GM12874 (cell line): ENCODE measurements at regions not wholly inside any gene's neighbourhood (a gene's known extent, or its start where the extent isn't known, plus 50 kb on each side); places are given as distances from the start of the nearest gene placed in this dataset.

Experiments used
- TF ChIP-seq, protein P1 (sequence below): IDR thresholded peaks from 2 replicates; pipeline ENCODE4 v1.5.1; 2011; ENCODE audit warnings: low read depth, mild to moderate bottlenecking, control low read depth, low read length, moderate library complexity; ENCODE audit not compliant: insufficient read depth

DNA sequence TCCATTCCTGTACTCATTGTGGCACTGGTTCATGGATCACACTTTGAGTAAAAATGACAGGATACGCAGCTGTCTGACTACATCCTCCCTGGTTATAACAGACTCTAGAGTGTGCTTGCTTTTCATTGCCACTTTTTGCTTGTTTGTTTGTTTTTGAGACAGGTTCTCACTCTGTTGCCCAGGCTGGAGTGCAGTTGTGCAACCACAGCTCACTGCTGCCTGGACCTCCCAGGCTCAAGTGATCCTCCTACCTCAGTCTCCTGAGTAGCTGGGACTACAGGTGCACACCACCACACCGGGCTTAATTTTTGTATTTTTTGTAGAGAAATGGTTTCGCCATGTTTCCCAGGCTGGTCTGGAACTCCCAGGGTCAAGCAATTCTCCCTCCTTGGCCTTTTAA is 89.3 kb upstream of the ROBO2 start:
- TF ChIP-seq, protein P1, sequence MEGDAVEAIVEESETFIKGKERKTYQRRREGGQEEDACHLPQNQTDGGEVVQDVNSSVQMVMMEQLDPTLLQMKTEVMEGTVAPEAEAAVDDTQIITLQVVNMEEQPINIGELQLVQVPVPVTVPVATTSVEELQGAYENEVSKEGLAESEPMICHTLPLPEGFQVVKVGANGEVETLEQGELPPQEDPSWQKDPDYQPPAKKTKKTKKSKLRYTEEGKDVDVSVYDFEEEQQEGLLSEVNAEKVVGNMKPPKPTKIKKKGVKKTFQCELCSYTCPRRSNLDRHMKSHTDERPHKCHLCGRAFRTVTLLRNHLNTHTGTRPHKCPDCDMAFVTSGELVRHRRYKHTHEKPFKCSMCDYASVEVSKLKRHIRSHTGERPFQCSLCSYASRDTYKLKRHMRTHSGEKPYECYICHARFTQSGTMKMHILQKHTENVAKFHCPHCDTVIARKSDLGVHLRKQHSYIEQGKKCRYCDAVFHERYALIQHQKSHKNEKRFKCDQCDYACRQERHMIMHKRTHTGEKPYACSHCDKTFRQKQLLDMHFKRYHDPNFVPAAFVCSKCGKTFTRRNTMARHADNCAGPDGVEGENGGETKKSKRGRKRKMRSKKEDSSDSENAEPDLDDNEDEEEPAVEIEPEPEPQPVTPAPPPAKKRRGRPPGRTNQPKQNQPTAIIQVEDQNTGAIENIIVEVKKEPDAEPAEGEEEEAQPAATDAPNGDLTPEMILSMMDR: no peak

DNA sequence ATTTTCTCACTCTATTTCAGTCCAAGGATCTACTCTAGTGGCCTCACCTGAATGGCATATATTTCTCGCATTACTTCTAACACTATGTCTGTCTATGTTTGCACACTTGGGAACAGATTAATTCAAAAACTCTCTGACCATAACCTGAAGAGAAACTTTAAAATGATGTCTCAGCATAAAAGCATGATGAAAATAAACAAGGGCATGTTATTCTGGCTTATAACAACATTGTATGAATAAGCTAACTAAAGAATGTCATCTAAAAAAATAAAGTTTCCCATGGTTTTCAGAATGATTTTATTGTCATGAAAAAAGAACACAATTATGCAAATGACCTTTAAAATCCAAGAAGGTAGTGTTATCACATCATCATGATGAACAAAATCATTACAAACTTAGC is 85.5 kb upstream of the ROBO2 start:
- TF ChIP-seq, protein P1: no peak

DNA sequence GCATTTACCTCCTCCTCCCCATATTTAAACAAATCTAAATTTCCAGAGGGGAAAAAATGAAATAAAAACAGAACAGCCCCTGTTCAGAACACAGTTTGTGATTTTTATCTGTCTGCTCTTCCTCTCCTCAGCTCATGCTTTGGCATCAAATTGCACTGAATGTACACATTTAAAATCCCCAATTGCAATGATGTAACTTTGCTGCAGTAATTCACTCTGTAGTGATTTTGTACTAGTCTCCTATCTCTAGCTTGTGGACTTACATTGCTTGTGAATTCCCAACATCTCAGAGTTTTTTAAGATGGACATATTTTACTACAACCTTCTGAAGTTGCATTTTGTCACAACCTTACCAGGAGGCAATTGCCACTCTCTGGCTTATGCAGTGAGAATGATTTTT is 81.6 kb upstream of the ROBO2 start:
- TF ChIP-seq, protein P1: no peak

DNA sequence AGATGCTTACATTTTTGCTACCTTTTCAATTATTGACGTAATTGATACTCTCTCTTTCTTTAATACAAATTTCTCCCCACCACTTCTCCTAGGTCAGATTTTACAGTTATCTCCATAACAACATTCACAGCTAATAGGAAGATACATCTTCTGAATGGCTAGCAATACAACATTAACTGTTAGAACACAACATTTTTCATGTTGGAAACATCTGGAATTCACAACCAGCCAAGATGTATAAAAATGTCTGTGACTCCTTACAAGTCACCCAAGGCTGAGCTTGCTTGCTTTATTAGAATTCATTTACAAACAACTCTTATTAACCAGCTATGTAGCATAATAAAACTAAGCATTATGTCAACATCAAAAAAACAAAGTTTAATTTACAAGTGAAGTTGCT is 81.0 kb upstream of the ROBO2 start:
- TF ChIP-seq, protein P1: no peak

DNA sequence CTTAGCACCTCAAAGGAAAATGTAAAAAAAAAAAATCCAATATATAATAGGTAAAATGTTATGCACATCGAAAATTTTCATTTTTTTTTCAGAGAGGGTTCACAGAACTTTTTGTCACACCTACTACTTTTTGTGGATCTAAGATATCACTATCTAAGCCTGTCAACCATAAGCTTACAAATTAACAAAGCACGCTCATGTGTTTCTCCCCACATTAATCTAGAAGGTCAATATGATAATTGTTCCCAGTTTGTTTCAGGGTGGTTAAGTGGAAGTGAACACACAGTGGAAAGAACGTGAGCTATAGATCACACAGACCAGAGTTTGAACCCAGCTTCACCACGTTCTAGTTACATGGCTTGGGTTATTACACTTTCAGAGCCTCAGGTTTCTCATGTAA is 78.6 kb upstream of the ROBO2 start:
- TF ChIP-seq, protein P1: no peak

DNA sequence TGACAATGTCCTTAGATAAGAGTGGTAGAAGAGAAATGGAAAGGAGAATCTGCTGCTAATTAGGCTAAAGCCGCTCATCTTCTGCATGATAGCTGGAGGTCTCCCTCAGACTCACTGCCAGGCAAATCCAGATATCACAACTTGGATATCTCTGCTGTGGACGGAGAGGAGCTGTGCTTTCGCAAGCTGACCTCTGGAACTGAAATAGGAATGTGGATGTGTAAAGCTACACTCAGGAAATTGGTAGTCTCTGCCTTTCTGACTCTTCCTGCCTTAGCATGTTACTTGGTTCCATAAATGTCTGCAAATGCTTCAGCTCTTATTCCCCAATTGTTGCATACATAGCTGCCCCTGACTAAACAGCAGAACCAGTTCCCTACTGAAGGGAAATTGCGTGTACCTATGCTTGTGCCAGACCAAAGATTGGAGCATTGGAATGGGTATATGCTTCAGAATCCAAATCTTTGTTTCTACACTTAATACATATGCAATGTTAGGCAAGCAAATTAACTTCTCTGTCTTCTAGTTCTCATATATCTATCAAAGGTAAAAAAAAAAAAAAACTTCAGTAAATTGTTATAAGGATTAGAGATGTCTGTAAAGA is 74.7 kb upstream of the ROBO2 start:
- TF ChIP-seq, protein P1: no peak

DNA sequence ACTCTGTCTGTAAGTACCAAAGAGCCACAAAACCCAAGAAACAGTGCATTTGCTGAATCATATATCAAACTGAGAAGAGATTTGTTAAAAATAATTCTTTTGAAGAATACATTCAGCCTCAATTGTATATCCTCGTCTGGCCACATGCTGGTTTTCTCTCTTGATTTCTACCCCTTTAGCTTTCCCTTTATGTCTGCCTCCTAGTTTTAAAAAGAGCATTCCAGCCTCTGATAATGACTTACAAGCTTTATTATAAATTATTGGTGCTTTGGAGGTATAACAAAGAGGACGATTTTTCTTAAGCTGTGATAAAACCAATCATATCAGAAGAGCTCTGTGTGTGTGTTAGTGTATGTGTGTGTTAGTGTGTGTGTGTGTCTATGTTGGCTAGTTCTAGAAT is 70.4 kb upstream of the ROBO2 start:
- TF ChIP-seq, protein P1: no peak
